Caco-2 (cell line): ENCODE measurements at regions not wholly inside any gene's neighbourhood (a gene's known extent, or its start where the extent isn't known, plus 50 kb on each side); places are given as distances from the start of the nearest gene placed in this dataset.

Experiments
- BruUV-seq: library from RNA; stranded (reverse); fragments of 400-500 nt; replicated peaks from 2 replicates; lab custom pipeline; 2021; lab: Mats Ljungman, UMichigan
- CTCF ChIA-PET: fragments of 300-600 bp; sonication (Branson Sonifier 250); formaldehyde crosslinking; loops from one replicate; lab custom pipeline; 2022; ENCODE audit warnings: antibody characterized with exemption; lab: Charles Lee
- POLR2A ChIA-PET: fragments of 300-600 bp; sonication (Branson Sonifier 250); formaldehyde crosslinking; loops from one replicate; lab custom pipeline; 2022; ENCODE audit warnings: antibody characterized with exemption; lab: Charles Lee
- DNase-seq, 2 experiments: peaks; one replicate each; pipeline versions ENCODE4 v3.0.0 to v3.0.0-alpha.2; 2020 to 2022
- H3K27me3 ChIP-seq: replicated peaks from 2 replicates; pipeline ENCODE4 v1.6.0; 2011; ENCODE audit warnings: low read length; ENCODE audit not compliant: control insufficient read depth, insufficient read depth
- H3K36me3 ChIP-seq: 2 replicates; pipeline ENCODE4 v1.5.1; 2011; ENCODE audit warnings: low read length; ENCODE audit not compliant: control insufficient read depth, insufficient read depth
- H3K4me1 ChIP-seq: fragments of 250-450 bp; sonication (Bioruptor Pico); 2 replicates; pipeline ENCODE4 v1.5.1; 2020; ENCODE audit warnings: mild to moderate bottlenecking
- H3K4me3 ChIP-seq: 2 replicates; pipeline ENCODE4 v1.5.1; 2011; ENCODE audit warnings: low read depth, mild to moderate bottlenecking, control low read depth, low read length
- H3K9me3 ChIP-seq: fragments of 250-450 bp; sonication (Bioruptor Pico); 2 replicates; pipeline ENCODE4 v1.5.1; 2020; ENCODE audit warnings: mild to moderate bottlenecking, moderate library complexity
- H3K27ac Mint-ChIP-seq: one replicate; pipeline ENCODE4 v1.8.0; 2022; ENCODE audit warnings: mixed read lengths; ENCODE audit not compliant: unreplicated experiment
- H3K27me3 Mint-ChIP-seq: one replicate; pipeline ENCODE4 v1.8.0; 2022; ENCODE audit warnings: mixed read lengths; ENCODE audit not compliant: insufficient read depth, unreplicated experiment
- H3K36me3 Mint-ChIP-seq: one replicate; pipeline ENCODE4 v1.8.0; 2022; ENCODE audit warnings: mild to moderate bottlenecking, mixed read lengths; ENCODE audit not compliant: insufficient read depth, unreplicated experiment
- H3K4me1 Mint-ChIP-seq: one replicate; pipeline ENCODE4 v1.8.0; 2022; ENCODE audit warnings: low read depth, mixed read lengths; ENCODE audit not compliant: unreplicated experiment
- H3K4me3 Mint-ChIP-seq: one replicate; pipeline ENCODE4 v1.8.0; 2022; ENCODE audit warnings: mild to moderate bottlenecking, moderate library complexity, mixed read lengths; ENCODE audit not compliant: unreplicated experiment
- H3K9me3 Mint-ChIP-seq: one replicate; pipeline ENCODE4 v1.8.0; 2022; ENCODE audit warnings: mixed read lengths; ENCODE audit not compliant: unreplicated experiment
- CTCF ChIP-seq, 2 experiments: fragments of 200-600 bp in 1 of 2; IDR thresholded peaks; 1 replicate in 1 of 2; 2 replicates in 1 of 2; pipeline versions ENCODE4 v1.5.1 to v1.8.0; 2011 to 2022; ENCODE audit warnings: antibody characterized with exemption in 1 of 2, control low read depth in 1 of 2, inconsistent platforms in 1 of 2, low read depth in 1 of 2, low read length in 1 of 2, mild to moderate bottlenecking in 1 of 2, moderate library complexity in 1 of 2; ENCODE audit not compliant: insufficient read depth in 1 of 2, severe bottlenecking in 1 of 2, unreplicated experiment in 1 of 2
- intact Hi-C: fragments of 100-400 bp; cut with micrococcal nuclease; formaldehyde crosslinking; loops from one replicate; pipeline ENCODE4 v1.10.0; 2022; ENCODE audit not compliant: unreplicated experiment

GRCh38 chr1:187074445-187075048 lies 245.8 kb downstream of the PLA2G4A start:
- intact Hi-C loops: no loop called here
- H3K27me3 Mint-ChIP-seq: peaks cover 9% of the 10 kb centered on the region
- POLR2A ChIA-PET: no interaction called here
- no peak overlapping the region for H3K27ac Mint-ChIP-seq
- no peak for DNase-seq
- CTCF ChIA-PET: no interaction called here
- H3K9me3 ChIP-seq: no peaks in the 10 kb centered on the region
- no peaks in the 10 kb centered on the region for H3K9me3 Mint-ChIP-seq
- no peaks in the 10 kb centered on the region for H3K27me3 ChIP-seq
- no peaks in the 10 kb centered on the region for H3K36me3 ChIP-seq
- H3K4me3 Mint-ChIP-seq: no peak overlapping the region
- no peaks in the 10 kb centered on the region for H3K4me1 ChIP-seq
- no peak for TF ChIP-seq CTCF (IDR thresholded peaks at IDR 0.05; ENCODE audit: insufficient read depth in 1 of 2, low read depth in 1 of 2, low read length in 1 of 2, severe bottlenecking in 1 of 2, unreplicated experiment in 1 of 2)
- no peaks in the 10 kb centered on the region for H3K4me1 Mint-ChIP-seq
- no peaks in the 10 kb centered on the region for H3K36me3 Mint-ChIP-seq
- BruUV-seq: no TSS peak
- no peak overlapping the region for H3K4me3 ChIP-seq

GRCh38 chr1:187076922-187077321 lies 248.2 kb downstream of the PLA2G4A start:
- Mint-ChIP-seq H3K9me3 (no peaks in the 10 kb centered on the region), H3K36me3 (no peaks in the 10 kb centered on the region), H3K27me3 (peaks cover 16% of the 10 kb centered on the region), H3K4me3 (no peak overlapping the region), H3K4me1 (no peaks in the 10 kb centered on the region), H3K27ac (no peak overlapping the region)
- POLR2A ChIA-PET: no interaction called here
- Histone ChIP-seq H3K4me1 (no peaks in the 10 kb centered on the region), H3K9me3 (no peaks in the 10 kb centered on the region), H3K36me3 (no peaks in the 10 kb centered on the region), H3K27me3 (no peaks in the 10 kb centered on the region), H3K4me3 (no peak overlapping the region)
- no peak for DNase-seq
- BruUV-seq: no TSS peak
- TF ChIP-seq CTCF (IDR thresholded peaks at IDR 0.05; ENCODE audit: insufficient read depth in 1 of 2, low read depth in 1 of 2, low read length in 1 of 2, severe bottlenecking in 1 of 2, unreplicated experiment in 1 of 2): no peak
- CTCF ChIA-PET: no interaction called here
- intact Hi-C loops: no loop called here

- Histone ChIP-seq H3K4me1 (no peaks in the 10 kb centered on the region), H3K4me3 (no peak overlapping the region), H3K36me3 (no peaks in the 10 kb centered on the region), H3K27me3 (no peaks in the 10 kb centered on the region), H3K9me3 (no peaks in the 10 kb centered on the region)
- Mint-ChIP-seq H3K27ac (no peak overlapping the region), H3K9me3 (no peaks in the 10 kb centered on the region), H3K27me3 (peaks cover 20% of the 10 kb centered on the region), H3K36me3 (no peaks in the 10 kb centered on the region), H3K4me1 (no peaks in the 10 kb centered on the region), H3K4me3 (no peak overlapping the region)
- BruUV-seq: no TSS peak
- ChIA-PET CTCF (no interaction called here), POLR2A (no interaction called here)
- no peak for TF ChIP-seq CTCF (IDR thresholded peaks at IDR 0.05; ENCODE audit: insufficient read depth in 1 of 2, low read depth in 1 of 2, low read length in 1 of 2, severe bottlenecking in 1 of 2, unreplicated experiment in 1 of 2)
- intact Hi-C loops: no loop called here
- no peak for DNase-seq
Observed at GRCh38 chr1:187078321-187078720, 249.6 kb downstream of the PLA2G4A start.
